ENCODE measurements at regions not wholly inside any gene's neighbourhood (a gene's known extent, or its start where the extent isn't known, plus 50 kb on each side); places are given as distances from the start of the nearest gene placed in this dataset.

GRCh38 chr1:170803711-170804110 lies 131.6 kb upstream of the MROH9 start (continued):
- TF ChIP-seq ARID1B (IDR thresholded peaks at IDR 0.05) (no peak), NR3C1 (CRISPR knock-in tag; IDR thresholded peaks at IDR 0.05) (no peak)

- Histone ChIP-seq H3K9me1 (ENCODE audit: control insufficient read depth, insufficient read depth, low read length) (no peaks in the 10 kb centered on the region), H3K9ac (ENCODE audit: insufficient read depth in 1 of 2, low read depth in 2 of 2, low read length in 2 of 2) (no peak overlapping the region), H3K9me3 (replicated peaks; ENCODE audit: control insufficient read depth, insufficient read depth, low read depth, low read length) (no peaks in the 10 kb centered on the region), H4K20me1 (replicated peaks; ENCODE audit: control insufficient read depth, insufficient read depth, low read length) (no peaks in the 10 kb centered on the region), H3K27me3 (ENCODE audit: control insufficient read depth in 2 of 2, insufficient read depth in 2 of 2, low read length in 2 of 2) (no peaks in the 10 kb centered on the region), H2AFZ (ENCODE audit: low read depth, low read length) (no peak overlapping the region), H3K4me1 (replicated peaks in 1 of 2; ENCODE audit: control insufficient read depth in 2 of 2, insufficient read depth in 2 of 2, low read length in 2 of 2) (no peaks in the 10 kb centered on the region), H3K4me2 (ENCODE audit: insufficient read depth, low read length) (no peak overlapping the region), H3K4me3 (no peak overlapping the region), H3K36me3 (ENCODE audit: control insufficient read depth, insufficient read depth, low read length) (no peaks in the 10 kb centered on the region), H3K79me2 (ENCODE audit: control insufficient read depth, insufficient read depth, low read length) (no peaks in the 10 kb centered on the region), H3K27ac (ENCODE audit: extremely low read depth, low read depth, low read length) (no peak overlapping the region)
- intact Hi-C loops (cut with micrococcal nuclease) = no loop called here
- ChIA-PET POLR2A (no interaction called here), CTCF (ENCODE audit: low intra/inter-chr PET ratio) (no interaction called here)
- FAIRE-seq (no peak), DNase-seq (ENCODE audit: extremely low read depth in 1 of 4, low spot score in 3 of 4) (no peak), ATAC-seq (no peak)
- no peak for TF ChIP-seq ZNF184 (CRISPR knock-in tag; IDR thresholded peaks at IDR 0.05)
- no peak for TF ChIP-seq SREBF1 (IDR thresholded peaks at IDR 0.05; ENCODE audit: borderline replicate concordance, low read depth, low read length)
- TF ChIP-seq PATZ1 (CRISPR knock-in tag; IDR thresholded peaks at IDR 0.05; ENCODE audit: borderline replicate concordance) = no peak
- no peak for TF ChIP-seq RUNX1 (IDR thresholded peaks at IDR 0.05; ENCODE audit: low read depth)
- no peak for TF ChIP-seq U2AF1 (optimal IDR thresholded peaks at IDR 0.05; ENCODE audit: low read depth, low read length)
- TF ChIP-seq KDM5B (IDR thresholded peaks at IDR 0.05; ENCODE audit: insufficient replicate concordance, low read depth, low read length) = no peak
- no peak for TF ChIP-seq IRF9 (tag; IDR thresholded peaks at IDR 0.05)
- TF ChIP-seq HIVEP1 (CRISPR knock-in tag; IDR thresholded peaks at IDR 0.05) = no peak
- no peak for TF ChIP-seq ETS2 (tag; IDR thresholded peaks at IDR 0.05; ENCODE audit: borderline replicate concordance, poor library complexity, severe bottlenecking)
- TF ChIP-seq RAD51 (IDR thresholded peaks at IDR 0.05; ENCODE audit: borderline replicate concordance, low read depth) = no peak
- TF ChIP-seq ZNF764 (CRISPR knock-in tag; IDR thresholded peaks at IDR 0.05; ENCODE audit: low read depth) = no peak
- TF ChIP-seq ZNF232 (CRISPR knock-in tag; IDR thresholded peaks at IDR 0.05) = no peak
- TF ChIP-seq RFX1 (IDR thresholded peaks at IDR 0.05) = no peak
- TF ChIP-seq MCM5 (IDR thresholded peaks at IDR 0.05; ENCODE audit: low read depth) = no peak
- TF ChIP-seq ZNF445 (CRISPR knock-in tag; IDR thresholded peaks at IDR 0.05; ENCODE audit: low read depth) = no peak
- TF ChIP-seq ZKSCAN8 (CRISPR knock-in tag; IDR thresholded peaks at IDR 0.05) = no peak
- BruUV-seq (replicated peaks) = no TSS peak
- in situ Hi-C loops (cut with MboI) = no loop called here
These were observed 130.9 kb upstream of the MROH9 start for GRCh38 chr1:170804419-170804818.
